ENCODE measurements at regions not wholly inside any gene's neighbourhood (a gene's known extent, or its start where the extent isn't known, plus 50 kb on each side); places are given as distances from the start of the nearest gene placed in this dataset.
"Not testable (repeated sequence)": the region's sequence is repeated elsewhere in the genome, so short reads cannot be mapped to it uniquely, and the experiment has no call there.

DNA sequence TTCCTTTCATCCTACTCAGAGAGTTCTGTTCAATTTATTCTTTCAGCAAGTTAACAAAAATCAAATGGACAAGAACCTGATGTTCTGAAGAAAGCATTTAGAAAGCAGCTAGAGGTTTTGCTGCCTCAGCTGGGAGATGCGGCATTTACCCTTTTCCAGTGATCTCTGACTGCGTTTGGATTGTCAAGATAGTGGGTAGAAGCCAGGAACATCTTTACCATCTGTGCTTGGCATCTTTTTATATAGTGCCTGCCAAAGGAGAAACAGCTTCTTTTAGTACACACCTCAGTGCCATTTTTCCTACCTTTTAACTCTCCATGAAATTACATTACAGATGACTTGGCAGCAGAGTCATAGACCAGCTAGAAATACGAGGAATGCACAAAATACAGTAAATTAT is 680.8 kb downstream of the SLITRK1 start:
- DNase-seq, result no peak

DNA sequence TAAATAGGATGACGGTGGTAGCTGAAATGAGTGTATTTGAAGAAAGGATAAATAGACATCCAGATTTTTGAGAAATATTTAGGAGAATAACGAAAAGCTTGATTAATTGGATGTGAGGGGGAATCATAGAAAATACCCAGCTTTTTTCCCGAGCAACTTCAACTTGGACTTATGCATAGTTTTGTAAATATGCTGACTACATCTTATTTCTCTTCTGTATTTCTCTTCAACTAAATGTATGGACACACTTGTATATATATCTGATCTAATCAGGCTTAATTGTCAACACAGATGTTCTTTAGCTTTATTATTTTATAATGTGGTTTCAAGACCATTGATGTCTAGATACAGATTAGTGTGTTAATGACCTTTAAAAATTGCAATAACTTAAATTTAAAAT is 685.0 kb downstream of the SLITRK1 start:
- DNase-seq, result no peak

DNA sequence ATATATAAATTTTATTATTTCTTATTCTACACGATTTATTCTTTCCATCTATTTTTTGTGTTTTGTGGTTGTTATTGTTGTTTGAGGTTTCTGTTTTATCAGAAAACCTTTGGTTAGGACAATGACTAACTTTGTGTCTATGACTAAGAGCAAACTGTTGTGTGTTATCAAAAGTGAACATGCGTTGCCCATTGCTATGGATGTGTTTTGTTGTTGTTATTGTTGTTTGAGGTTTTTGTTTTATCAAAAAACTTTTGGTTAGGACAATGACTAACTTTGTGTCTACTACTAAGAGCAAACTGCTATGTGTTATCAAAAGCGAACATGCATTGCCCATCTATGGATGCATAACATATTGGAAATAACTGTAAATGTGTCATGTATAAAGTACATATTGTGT is 692.3 kb downstream of the SLITRK1 start:
- no peak for DNase-seq

DNA sequence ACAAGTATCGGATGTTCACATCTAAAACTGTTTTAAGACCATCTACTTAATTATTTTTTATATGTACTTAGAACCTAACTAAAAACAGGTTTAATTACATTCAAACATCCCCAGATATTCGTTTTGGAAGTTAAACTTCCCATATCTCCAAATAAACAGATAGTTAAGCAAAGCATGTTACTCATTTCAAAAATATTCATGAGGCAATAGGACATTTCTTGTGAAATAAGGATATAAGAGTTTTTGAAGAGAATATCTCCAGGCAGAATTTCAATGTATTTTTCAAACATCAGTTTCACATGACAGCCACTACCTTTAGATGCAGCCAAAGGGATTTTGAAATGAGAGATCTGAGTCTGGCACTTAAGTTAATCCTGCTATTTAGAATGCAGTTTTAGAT is 697.5 kb downstream of the SLITRK1 start:
- no peak for DNase-seq

DNA sequence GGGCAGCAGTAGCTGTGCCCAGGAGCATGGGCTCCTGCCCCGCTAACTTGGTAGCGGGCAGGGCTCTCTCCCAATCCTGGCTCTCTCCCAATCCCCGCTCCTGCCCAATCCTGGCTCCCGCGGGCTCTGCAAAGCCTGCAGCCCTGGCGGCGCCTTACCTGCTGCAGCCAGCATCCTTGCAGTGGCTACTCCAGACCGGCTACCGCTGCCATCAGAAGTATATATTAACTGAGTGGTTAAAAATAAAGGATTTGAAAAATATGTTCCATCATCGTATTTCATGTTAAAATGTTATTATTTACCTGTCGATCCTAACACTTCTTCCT is 698.2 kb downstream of the SLITRK1 start:
- no peak for DNase-seq

DNA sequence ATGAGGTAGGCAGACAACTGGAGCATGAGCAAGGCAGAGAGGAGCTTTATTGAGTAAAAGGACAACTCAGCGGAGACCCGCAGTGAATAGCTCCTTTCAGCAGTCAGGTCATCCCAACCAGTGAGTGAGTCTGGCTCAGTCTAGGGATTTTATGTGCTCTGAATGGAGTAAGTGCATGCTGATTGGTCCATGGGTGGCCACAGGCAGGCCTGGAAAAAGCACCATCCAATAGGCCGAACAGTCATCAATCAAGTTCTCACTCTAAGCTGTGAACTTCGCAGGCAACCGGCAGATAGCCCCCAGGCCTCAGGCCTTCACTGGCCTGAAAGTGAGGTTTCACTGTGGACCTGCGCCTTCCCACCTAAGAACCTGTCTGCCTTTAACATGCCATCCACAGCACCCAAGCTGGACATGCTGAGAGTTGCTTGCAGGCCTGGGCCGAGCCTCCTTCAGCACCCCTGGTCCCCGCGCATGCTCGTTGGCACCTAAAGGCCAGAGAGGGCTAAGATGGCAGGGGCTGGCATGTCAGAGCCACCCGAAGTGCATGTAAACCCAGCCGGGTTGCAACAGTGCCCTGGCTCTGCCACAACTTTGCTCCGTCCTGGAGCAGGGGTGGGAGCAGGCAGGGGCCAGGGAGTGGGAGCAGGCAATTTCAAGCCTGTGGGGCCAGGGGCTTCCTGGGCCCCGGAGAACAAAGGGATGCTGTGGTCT is 698.7 kb downstream of the SLITRK1 start:
- DNase-seq, result no peak

DNA sequence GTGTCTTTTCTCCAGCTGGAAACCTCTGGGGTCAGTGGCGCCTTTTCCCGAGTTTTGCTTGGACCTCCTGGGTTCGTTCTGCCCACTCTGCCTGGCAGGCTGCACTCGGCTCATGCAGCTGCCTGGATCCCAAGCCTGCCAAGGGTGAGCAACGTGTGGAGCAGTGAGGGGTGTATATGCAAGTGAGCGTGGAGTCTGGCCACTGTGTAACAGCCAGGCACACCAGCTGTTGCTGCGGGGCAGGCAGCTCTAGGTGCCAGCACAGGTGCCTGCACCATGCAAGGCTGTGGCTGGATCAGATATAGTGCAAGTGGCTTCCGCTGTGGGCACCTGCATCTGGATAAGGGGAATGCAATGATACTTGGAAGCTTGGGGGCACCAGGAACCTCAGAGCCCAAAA is 699.4 kb downstream of the SLITRK1 start:
- no peak for DNase-seq

DNA sequence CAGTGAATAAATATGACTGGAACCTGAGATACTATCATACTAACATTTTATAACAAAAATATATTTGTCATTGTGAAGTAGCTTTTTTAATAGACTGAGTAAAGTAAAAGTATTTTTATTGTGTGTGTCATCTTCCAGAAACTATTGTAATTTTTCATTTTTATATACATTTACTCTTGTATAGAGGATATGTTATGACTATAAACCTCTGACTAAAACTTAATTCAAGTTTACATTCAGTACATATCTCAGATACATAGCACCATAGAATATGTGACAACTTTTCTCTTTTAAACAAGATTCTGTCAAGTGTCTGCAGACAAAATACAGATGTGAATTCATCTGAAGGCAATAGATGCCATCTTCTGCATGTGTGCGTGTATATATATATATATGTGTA is 704.3 kb downstream of the SLITRK1 start:
- DNase-seq, result no peak

DNA sequence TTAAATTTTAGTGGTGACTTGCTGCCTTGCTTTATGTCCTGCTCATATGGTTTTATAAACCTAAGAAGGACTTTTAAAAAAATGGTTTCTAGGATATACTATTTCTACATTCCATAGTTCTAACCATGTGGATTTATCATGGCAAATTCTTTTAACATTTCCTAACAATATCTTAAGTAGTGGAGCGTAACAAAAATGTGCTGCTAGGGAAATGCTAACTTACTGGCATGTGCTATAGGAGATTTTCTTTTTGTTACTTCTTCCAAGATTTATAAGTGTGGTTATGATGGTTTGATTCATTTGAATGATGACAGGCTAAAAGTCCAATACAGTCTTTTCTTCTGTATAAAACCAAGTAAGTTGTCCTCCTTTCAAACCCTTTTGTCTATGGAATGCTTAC is 713.7 kb downstream of the SLITRK1 start:
- DNase-seq, result no peak

DNA sequence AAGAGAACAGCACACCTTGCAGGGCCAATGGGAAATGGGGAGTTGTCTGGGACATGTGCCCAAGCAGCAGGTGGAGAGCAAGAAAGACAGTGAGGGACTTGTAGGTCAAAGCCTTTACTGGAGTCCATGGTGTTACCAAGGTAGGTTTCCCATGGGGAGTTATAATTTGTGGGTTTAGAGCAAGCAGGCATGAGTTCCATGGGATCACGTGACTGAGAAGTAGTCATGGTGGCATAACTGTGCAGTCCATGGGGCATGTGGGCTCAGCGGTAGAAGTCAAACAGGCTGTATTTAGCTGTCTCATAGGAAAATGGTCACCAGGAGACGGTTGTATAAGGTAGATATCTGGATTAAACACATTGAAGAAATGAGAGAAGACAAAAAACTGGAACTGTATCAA is 715.1 kb downstream of the SLITRK1 start:
- no peak for DNase-seq

DNA sequence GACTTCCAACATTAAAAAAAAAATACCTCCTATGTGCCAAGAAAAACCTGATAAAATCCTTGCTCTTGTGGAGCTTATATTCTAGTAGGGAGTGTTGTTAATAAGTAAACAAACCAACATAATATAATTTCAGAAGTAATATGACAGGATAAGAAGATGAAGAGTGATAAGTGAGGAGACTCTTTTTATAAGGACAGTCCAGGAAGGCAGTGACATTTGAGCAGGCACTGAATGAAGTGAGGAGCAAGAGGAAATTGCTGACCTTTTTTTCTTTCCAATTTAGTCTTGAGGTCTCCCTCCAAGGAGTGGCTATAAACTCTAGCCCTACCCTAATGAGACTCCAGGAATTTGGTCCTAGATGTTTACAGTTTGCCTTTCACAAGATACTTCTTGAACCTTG is 715.7 kb downstream of the SLITRK1 start:
- no peak for DNase-seq

DNA sequence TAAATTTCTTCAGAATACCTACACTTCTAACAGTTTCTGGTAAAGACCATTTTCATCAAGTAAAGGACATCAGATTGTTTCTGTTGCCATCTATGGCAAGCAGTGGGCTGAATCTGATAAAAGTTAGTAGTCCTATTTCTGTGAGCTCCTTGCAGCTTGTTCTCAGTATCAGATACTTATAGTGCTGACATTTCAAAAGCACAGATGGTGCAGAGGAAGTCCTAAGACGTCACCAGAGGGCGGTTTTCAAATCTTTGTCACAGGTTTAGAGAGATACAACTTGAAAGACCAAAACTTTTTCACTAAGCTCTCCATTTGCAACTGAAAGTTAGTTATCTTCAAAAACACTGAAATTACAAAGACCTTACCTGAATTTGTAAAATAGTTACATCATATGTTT is 719.8 kb downstream of the SLITRK1 start:
- DNase-seq, result no peak

DNA sequence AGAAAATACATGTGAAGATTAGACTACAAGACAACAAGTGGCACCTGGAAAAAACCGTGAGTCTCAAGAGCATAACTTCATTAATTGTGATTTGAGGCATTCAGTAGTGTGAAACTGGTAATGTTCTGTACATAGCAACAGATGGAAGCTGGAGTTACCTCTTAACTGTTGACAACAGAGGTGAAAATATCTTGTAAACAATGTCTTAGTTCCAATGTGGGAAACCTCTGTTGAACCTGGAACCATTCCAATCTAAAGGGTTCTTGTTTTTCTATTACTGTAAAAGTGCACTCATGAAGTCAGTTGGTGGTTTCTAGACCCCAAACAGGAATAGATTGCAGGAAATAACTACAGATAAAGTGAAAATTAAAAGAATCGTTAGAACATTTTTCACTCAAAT is 728.4 kb downstream of the SLITRK1 start:
- no peak for DNase-seq

DNA sequence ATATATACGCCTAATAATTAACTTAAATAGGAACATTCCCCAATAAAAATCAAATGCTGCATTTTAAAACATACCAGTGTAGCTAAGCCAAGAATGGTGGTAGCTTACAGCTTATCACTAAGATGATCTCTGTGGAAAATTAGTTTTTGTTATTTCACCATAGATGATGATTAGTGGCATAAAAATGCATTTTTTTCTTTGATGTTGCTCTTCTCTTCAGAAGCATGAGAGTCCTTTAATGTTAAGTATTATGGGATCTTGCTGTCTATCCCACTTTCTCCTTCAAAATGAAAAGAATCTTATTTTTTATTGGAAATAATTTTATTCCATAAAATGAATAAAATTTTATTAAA is 731.0 kb downstream of the SLITRK1 start:
- no peak for DNase-seq

DNA sequence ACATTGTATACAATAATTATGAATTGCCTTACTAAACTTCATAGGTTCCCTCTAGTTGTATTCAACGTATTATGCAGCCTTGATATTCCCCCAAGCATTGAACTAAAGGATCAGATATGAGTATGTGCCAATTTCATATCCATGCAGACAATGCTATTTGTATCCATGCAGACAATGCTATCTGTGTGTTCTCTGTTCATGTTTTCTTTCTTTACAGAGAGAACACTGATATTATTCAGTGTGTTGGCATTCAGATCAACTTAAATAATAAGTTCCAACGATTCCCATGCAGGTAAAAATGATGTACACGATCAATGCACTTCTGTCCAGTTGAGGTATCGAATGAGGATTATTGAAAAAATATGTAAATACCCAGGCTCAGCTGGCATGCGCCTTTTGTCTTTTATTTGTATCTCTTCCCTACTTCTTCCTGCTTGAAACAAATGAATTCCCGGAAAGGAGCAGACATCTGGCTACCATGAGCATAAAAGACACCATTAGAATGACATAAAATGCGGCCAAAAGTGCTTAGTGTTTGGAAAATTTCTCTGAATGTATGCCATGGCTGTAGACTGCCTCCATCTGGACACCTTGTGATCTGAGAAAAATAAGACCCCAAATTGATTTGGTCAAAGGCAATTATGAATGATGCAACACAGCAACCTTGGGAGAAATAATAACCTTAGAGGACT is 731.5 kb downstream of the SLITRK1 start:
- DNase-seq, result no peak

DNA sequence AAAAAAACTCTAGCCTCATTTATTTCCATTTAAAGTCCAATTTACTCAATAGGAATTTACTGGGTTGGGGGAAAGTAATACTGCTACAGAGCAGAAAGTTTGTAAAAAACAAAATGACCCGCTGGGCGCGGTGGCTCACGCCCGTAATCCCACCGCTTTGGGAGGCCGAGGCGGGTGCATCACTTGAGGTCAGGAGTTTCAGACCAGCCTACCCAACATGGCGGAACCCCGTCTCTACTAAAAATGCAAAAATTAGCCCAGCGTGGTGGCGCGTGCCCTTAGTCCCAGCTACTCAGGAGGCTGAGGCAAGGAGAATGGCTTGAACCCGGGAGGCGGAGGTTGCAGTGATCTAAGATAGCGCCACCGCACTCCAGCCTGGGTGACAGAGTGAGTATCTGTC is 745.6 kb downstream of the SLITRK1 start:
- no peak for DNase-seq

DNA sequence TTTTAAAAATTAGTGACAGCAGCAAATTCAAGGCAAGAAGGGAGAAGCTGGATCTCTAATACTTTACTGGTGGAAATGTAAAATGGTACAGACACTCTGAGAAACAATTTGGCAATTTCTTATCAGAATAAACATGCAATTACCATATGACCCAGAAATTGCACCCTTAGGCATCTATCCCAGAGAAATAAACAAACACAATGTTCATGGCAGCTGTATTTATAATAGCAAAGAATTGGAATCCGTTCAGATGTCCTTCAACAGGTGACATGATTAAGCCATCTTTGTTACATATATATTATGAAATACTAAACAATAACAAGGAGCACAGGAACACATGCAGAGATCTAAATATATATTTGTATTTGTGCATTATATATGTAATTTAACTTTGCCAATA is 756.5 kb downstream of the SLITRK1 start:
- no peak for DNase-seq

DNA sequence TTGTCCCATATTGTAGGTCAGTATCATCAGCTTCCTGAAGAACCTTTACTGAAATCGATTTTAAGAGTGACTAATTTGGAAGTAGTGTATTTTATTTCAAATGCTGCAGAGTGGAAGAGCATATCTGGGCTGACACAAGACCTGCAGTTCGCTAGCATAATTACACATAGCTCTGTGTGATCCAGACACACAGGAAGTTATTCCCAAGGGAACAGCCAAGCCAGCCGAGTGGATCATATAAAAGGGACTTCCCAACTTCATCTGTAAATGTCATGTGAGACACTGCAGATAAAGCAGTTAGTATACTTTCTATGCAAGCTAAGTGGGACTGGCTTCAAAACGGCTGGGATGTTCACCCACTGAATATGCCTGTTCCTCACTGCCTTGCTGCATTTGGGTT is 760.4 kb downstream of the SLITRK1 start:
- DNase-seq, result peak; percentile 80

DNA sequence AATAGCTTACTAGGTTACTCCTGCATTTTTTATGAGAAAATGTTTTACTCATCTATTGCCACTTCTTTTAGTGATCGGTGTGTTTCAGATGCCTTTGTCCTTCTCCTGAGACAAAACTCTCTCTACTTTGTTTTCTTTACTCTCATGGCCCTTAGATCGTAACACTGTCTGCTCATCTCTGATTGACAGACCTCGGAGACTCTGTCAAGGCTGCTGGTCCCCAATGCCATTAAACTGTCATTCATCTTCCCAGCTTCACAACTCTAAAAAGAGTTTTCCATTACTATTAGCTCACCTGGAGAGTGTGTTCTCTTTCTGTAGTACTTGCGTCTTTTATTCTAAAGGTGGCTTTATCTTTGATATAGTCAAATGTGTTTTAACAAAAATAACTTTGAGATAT is 765.2 kb downstream of the SLITRK1 start:
- DNase-seq, result no peak

DNA sequence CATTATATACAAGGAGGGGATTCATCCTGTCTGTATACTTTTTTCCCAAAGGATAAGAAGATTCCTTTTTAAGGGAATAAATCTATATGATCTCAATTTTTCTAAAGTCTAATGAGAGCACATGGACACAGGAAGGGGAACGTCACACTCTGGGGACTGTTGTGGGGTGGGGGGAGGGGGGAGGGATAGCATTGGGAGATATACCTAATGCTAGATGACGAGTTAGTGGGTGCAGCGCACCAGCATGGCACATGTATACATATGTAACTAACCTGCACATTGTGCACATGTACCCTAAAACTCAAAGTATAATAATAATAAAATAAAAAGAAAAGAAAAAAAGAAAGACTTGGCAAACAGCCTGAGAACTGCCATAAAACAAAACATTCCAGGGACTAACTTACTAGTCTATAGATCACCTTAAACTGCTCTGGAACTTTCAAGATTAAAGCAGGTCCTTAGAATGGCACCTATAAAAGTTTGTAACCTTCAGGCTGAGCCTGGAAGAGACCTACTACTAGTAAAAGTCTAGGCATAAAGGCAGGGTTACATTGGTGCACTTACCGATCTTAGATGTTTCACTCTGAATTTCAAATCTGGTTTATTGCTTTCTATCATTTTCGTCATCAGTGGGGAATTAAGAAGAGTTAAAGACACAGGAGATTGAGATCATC is 780.6 kb downstream of the SLITRK1 start:
- not testable (repeated sequence) for DNase-seq

DNA sequence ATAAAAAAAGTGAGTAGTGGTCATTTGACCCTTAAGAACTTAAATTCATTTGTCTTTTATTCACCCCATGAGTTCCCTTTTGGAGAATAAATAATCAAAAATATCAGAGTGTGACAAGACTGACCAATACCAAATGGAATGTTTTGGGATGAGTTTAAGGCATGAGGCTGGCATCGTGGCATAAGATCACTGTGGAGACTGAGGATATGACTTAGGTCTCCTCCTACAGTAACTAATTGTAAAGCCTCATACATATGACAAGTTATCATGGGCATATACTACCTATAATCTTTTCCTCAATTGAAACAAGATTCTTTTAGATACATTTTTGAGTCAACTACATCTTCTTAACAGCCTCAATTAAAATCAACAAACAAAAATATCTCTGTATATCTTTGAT is 782.0 kb downstream of the SLITRK1 start:
- DNase-seq, result no peak

DNA sequence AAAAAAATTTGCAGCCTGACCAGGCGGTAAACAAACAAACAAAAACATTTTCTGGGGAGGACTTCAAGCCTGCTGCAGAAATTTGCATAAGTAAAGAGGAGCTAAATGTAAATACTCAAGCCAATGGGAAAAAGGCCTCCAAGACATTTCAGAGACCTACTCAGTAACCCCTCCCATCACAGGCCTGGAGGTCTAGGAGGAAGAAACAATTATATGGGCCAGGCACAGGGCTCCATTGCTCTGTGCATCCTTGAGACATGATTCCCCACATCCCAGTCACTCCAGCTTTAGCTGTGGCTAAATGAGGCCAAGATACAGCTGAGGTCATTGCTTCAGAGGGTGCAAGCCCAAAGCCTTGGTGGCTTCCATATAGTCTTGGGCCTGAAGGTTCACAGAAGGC is 793.4 kb downstream of the SLITRK1 start:
- no peak for DNase-seq

DNA sequence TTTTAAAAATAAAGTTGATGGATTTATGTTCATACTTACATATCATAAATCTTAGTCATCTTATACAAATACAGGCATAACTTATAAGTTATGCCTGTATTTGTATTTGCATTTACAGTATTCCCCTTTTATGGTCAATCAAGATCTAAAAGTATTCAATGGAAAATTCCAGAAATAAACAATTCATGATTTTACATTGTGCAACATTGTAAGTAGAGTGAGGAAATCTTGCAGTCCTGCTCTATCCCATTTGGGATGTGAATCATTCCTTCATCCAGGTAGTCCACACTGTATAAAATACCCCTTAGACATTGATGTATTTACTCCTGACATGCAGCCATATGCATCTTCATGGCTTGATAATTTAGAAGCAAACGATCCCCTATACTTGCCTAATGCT is 795.3 kb downstream of the SLITRK1 start:
- no peak for DNase-seq

DNA sequence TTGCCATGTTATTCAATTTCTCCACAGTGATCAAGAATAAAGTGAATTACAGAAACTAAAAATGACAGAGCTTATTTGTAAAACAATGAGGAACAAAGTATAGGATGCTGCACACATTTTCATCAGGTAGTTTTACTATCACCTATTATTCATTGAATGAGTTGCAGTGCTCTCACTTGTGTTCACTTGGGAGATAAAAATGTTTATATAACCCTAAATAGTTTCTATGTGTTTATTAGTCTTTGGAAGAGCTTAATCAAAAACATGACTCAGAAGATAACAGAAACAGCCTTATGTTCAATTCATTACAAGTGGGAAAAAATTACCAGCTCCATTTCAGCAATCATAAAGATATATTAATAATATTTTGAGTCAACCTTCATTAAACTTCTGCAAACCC is 796.2 kb downstream of the SLITRK1 start:
- DNase-seq, result no peak
